ENCODE measurements at regions not wholly inside any gene's neighbourhood (a gene's known extent, or its start where the extent isn't known, plus 50 kb on each side); places are given as distances from the start of the nearest gene placed in this dataset.

- ATAC-seq = no peak
- Mint-ChIP-seq H3K27me3 (ENCODE audit: low read depth in 2 of 2) (no peaks in the 10 kb centered on the region), H3K4me3 (no peak overlapping the region), H3K4me1 (no peaks in the 10 kb centered on the region), H3K27ac (no peak overlapping the region), H3K9me3 (peaks cover 0 to 3% of the 10 kb centered on the region in 2 donors), H3K36me3 (no peaks in the 10 kb centered on the region)
- Histone ChIP-seq H3K27me3 (ENCODE audit: control insufficient read depth, insufficient read depth, low read length) (no peaks in the 10 kb centered on the region), H3K36me3 (ENCODE audit: control insufficient read depth, insufficient read depth, low read length) (no peaks in the 10 kb centered on the region), H3K9me3 (ENCODE audit: control insufficient read depth, insufficient read depth, low read length) (no peaks in the 10 kb centered on the region), H3K27ac (ENCODE audit: low read length) (no peak overlapping the region), H3K4me3 (ENCODE audit: low read length) (no peak overlapping the region), H3K4me1 (ENCODE audit: control insufficient read depth, insufficient read depth, low read length) (no peaks in the 10 kb centered on the region)
- intact Hi-C loops (cut with micrococcal nuclease) = no loop called here
- DNase-seq = no peak
- no peak for TF ChIP-seq CTCF (IDR thresholded peaks at IDR 0.05)
- 86% methylated on average over 2 of the region's 4 CpGs for WGBS (ENCODE audit: insufficient coverage)
Observed at GRCh38 chr5:33257807-33258429, 182.8 kb upstream of the TARS1 start.

GRCh38 chr5:33258553-33258952, 182.2 kb upstream of the TARS1 start:
- Mint-ChIP-seq H3K9me3 (peaks cover 2 to 5% of the 10 kb centered on the region in 2 donors), H3K36me3 (no peaks in the 10 kb centered on the region), H3K27ac (no peak overlapping the region), H3K4me1 (no peaks in the 10 kb centered on the region), H3K27me3 (ENCODE audit: low read depth in 2 of 2) (no peaks in the 10 kb centered on the region), H3K4me3 (no peak overlapping the region)
- TF ChIP-seq CTCF (IDR thresholded peaks at IDR 0.05) = no peak
- H3K27ac ChIP-seq (ENCODE audit: low read length) = no peak overlapping the region
- no peaks in the 10 kb centered on the region for H3K9me3 ChIP-seq (ENCODE audit: control insufficient read depth, insufficient read depth, low read length)
- ATAC-seq (no peak), DNase-seq (no peak)
- no peaks in the 10 kb centered on the region for H3K27me3 ChIP-seq (ENCODE audit: control insufficient read depth, insufficient read depth, low read length)
- 67% methylated on average over 1 of the region's 2 CpGs for WGBS (ENCODE audit: insufficient coverage)
- no peak overlapping the region for H3K4me3 ChIP-seq (ENCODE audit: low read length)
- H3K4me1 ChIP-seq (ENCODE audit: control insufficient read depth, insufficient read depth, low read length) = no peaks in the 10 kb centered on the region
- H3K36me3 ChIP-seq (ENCODE audit: control insufficient read depth, insufficient read depth, low read length) = no peaks in the 10 kb centered on the region
- intact Hi-C loops (cut with micrococcal nuclease) = no loop called here

GRCh38 chr5:33260098-33260497, 180.7 kb upstream of the TARS1 start:
- DNase-seq = no peak
- WGBS (ENCODE audit: insufficient coverage) = 57% methylated on average over 1 of the region's 2 CpGs
- Mint-ChIP-seq H3K4me3 (no peak overlapping the region), H3K36me3 (no peaks in the 10 kb centered on the region), H3K27ac (no peak overlapping the region), H3K9me3 (peaks cover 8 to 17% of the 10 kb centered on the region in 2 donors), H3K27me3 (ENCODE audit: low read depth in 2 of 2) (no peaks in the 10 kb centered on the region), H3K4me1 (no peaks in the 10 kb centered on the region)
- H3K27me3 ChIP-seq (ENCODE audit: control insufficient read depth, insufficient read depth, low read length) = no peaks in the 10 kb centered on the region
- H3K4me3 ChIP-seq (ENCODE audit: low read length) = no peak overlapping the region
- intact Hi-C loops (cut with micrococcal nuclease) = no loop called here
- no peak overlapping the region for H3K27ac ChIP-seq (ENCODE audit: low read length)
- no peaks in the 10 kb centered on the region for H3K9me3 ChIP-seq (ENCODE audit: control insufficient read depth, insufficient read depth, low read length)
- no peaks in the 10 kb centered on the region for H3K36me3 ChIP-seq (ENCODE audit: control insufficient read depth, insufficient read depth, low read length)
- ATAC-seq = no peak
- no peaks in the 10 kb centered on the region for H3K4me1 ChIP-seq (ENCODE audit: control insufficient read depth, insufficient read depth, low read length)
- TF ChIP-seq CTCF (IDR thresholded peaks at IDR 0.05) = no peak

- H3K4me3 ChIP-seq (ENCODE audit: low read length) = no peak overlapping the region
- H3K9me3 Mint-ChIP-seq = peaks cover 8 to 17% of the 10 kb centered on the region in 2 donors
- WGBS (ENCODE audit: insufficient coverage) = no CpG with 5 or more reads among the region's 2 CpGs
- no peak overlapping the region for H3K27ac ChIP-seq (ENCODE audit: low read length)
- intact Hi-C loops (cut with micrococcal nuclease) = no loop called here
- H3K27ac Mint-ChIP-seq = no peak overlapping the region
- no peaks in the 10 kb centered on the region for H3K36me3 Mint-ChIP-seq
- no peaks in the 10 kb centered on the region for H3K36me3 ChIP-seq (ENCODE audit: control insufficient read depth, insufficient read depth, low read length)
- ATAC-seq (no peak), DNase-seq (no peak)
- no peaks in the 10 kb centered on the region for H3K9me3 ChIP-seq (ENCODE audit: control insufficient read depth, insufficient read depth, low read length)
- H3K27me3 Mint-ChIP-seq (ENCODE audit: low read depth in 2 of 2) = no peaks in the 10 kb centered on the region
- no peaks in the 10 kb centered on the region for H3K4me1 ChIP-seq (ENCODE audit: control insufficient read depth, insufficient read depth, low read length)
- no peak for TF ChIP-seq CTCF (IDR thresholded peaks at IDR 0.05)
- H3K4me3 Mint-ChIP-seq = no peak overlapping the region
- no peaks in the 10 kb centered on the region for H3K4me1 Mint-ChIP-seq
- no peaks in the 10 kb centered on the region for H3K27me3 ChIP-seq (ENCODE audit: control insufficient read depth, insufficient read depth, low read length)
Observed at GRCh38 chr5:33261305-33261704, 179.5 kb upstream of the TARS1 start.

All from natural killer cell (primary cell).